ENCODE measurements at regions not wholly inside any gene's neighbourhood (a gene's known extent, or its start where the extent isn't known, plus 50 kb on each side); places are given as distances from the start of the nearest gene placed in this dataset.
A peak's percentile ranks its signal among the peaks of the same experiment; 100 is the strongest.

DNA sequence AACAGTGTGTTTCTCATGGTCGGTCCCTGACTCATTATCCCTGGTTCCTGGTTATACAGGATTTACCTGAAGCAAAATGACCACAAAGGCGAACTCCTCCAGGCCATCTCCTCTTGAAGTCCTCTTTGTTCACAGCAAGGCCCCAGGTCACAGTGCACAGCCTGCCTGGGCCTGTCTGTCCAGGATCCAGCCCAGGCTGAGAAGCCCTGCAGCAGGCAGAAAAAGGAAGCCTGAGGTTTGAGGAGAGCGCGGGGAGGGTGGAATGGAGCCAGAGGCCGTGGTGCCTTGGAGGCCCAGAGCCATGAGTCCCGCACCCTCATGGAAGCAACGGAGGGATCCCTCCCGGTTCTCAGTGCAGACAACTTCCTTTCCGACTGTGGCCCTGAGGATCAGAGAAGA is 136.8 kb upstream of the IRF2BP2 start:
- peak; percentile 75 for DNase-seq

DNA sequence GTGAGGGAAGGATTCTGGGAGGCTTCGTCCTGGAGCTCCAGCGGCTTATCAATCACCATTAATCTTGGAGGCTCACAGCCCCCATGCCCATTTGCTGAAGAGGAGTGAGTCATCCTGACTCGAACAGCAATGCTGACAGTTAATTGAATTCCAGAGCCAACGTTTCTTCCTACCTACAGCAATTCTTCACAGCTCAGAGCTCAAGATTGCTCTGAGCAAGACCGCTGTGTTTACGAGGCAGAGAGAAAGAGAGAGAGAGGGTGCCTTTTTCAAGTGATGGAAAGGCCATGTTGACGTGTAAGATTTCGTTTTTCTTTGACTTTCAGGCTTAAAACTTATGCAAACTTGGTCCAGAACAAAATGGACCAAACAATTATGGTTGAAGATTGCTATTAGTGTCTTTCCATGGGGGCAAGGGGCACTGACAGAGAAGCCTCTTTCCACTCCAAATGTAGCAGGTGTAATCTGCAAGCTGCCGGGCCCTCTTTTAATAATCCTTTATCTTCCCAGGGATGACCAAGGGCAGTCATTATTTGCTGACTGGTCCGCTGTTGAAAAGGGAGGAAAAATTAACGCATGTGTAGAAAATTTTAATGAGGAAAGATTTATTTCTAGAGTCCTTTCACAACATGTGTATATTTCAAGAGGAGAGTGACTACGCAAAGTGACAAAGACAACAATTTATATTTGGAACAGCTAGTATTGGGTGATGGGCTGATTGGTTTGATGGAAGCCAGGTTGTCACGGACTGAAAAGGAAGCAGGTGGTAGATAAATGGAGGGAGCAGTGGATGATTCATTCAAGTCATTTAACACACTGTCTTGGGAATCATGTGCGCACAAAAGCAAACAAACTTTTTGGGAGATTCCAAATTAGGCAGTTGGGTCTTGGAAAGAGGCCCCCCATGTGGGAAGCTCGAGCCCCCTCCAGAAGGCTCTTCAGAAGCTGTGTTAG is 136.1 kb upstream of the IRF2BP2 start:
- peak; percentile 86 for DNase-seq

DNA sequence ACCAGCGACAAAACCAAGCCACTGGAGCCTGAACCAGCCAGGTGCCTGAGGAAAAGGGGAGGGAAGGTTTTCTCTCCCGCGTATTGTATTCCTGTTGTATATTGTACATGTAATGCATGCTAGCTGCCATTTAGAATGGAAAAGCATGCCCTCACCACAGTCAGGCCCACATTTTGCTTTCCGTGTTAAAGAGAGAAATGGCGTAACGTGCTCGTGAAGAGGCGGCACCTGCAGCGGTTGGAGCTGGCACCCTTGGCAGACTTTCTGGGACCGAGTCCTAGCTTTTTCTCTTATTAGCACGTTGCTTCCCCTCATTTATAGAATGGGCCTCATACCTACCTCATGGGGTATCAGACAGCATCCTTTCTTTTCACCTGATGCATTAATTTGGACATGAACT is 135.3 kb upstream of the IRF2BP2 start:
- peak; percentile 69 for DNase-seq

DNA sequence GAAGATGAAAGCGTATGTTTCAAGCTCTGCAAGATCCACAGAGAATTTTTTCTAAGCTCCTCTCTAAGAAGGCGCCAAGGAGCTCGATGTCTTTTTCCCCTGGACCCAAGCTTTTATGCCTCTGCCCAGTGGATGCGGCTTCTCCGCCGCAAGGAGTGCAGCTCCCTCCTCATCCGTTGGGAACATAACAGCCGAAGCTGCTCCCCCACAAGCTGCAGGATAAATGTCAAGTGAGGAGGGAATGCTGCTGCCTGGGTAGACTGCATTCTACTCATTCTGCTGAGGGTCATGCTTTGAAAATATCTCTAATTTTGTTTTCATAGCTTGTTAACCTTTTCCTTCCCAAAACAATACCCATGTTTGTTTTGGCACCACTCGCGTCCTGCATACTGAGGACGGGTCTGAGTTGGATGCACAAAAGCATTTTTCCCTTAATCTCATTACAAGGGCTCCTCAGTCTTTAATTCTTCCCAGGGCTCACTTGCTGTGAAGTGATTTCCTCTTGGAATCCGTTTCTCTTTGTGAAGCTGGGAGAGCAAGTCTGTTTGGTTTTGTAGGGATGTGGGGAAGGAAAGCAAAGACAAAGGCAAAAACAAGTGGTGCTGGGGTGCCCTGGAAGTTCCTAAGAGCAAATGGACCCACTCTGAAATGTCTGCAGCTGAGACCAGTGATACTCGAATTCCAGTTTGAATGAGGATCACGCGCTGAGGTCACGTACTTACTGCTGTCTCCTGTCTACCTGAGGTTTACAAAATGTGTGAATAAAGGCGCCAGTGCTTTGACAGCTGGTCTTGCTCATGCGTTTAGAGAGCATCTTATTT is 134.0 kb upstream of the IRF2BP2 start:
- peak; percentile 67 for DNase-seq

DNA sequence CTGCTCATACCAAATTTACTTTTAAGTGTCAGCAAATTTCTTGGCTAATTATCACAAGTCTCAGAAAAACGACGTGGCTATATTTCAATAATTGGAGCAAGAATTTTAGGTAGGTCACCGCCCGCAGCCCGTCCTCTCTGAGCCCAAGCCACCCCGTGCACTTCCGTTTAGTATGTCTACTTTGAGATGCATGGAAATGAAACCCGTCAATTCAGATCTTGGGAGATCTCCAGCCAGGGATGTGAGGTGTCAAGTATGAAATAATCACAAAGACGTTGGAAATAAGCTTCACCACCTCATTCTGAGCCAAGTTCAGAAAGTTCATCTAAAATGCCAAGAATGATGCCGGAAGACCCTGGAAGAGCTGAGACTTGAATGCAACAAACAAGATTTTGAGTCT is 132.6 kb upstream of the IRF2BP2 start:
- DNase-seq = no peak

DNA sequence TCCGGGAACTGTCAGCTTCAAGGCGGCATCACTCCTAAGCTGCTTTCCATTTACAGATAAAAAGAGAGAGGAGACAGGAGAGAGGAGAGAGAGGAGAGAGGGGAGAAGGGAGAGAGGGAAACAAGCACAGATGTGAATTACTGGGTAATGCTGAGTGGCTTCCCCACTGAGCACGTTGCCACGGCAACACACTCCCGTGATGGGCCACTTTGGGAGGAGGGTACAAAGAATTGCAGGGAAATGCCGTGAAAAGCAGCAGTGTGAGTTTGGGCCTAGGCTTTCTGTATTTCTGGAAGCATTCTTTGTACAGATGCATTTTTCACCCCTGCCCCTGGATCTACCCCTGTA is 128.0 kb upstream of the IRF2BP2 start:
- no peak for DNase-seq

DNA sequence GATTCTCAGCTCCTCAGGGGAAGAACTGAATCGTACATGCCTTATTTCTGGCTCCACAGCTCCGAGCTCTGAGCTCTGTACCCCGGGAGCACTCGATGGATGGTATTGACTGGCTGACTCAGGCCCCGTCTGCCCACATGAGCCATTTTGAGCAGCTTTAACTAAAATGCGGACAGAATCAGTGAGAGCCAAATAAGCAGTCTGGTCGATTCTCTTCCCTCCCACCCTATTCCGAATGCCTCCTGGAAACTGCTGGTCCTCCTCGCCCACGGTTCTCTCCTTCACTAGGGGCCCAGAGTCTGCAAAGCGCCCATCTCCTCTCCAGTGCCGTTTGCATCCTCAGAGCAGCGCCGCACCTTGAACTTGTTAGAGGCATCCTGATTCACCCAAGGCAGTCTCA is 125.9 kb upstream of the IRF2BP2 start:
- DNase-seq = no peak

DNA sequence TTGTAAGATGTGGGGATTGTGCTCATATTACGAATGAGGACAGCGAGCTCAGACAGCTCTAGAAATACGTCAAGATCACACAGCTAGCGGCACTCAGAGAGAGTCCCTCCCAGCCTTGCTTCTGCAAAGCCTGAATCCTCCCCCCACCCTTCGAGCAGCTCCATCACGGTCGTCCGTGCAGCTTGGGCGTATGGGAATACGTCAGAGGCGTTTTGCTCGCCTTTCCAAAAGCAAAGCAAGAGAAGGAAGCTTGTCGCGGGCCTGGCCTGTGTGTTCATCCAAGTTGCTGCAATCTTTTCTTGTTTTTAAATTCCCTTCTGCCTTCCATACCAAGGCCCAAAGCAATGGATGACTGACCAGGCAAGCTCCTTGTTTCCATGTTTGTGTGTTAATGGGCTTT is 125.5 kb upstream of the IRF2BP2 start:
- DNase-seq = no peak

DNA sequence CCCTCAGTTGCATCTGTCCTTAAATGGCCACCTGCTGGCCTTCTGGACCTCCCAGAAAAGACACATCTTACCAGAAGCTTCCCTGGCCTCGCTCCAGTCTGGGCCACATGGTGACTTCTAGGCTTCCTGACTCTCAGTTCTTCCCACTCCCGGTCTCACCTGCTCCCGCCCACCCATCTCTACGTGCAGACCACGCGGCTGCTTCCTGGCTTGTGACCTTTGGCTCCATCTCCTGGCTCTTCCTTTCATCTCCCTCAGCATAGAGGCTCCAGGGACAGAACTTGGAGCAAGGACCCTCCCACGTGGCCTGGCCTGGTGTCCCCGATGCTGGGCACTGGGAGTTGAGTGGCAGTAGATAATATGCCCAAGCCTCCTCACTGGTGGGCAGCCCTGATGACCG is 124.9 kb upstream of the IRF2BP2 start:
- DNase-seq = no peak

DNA sequence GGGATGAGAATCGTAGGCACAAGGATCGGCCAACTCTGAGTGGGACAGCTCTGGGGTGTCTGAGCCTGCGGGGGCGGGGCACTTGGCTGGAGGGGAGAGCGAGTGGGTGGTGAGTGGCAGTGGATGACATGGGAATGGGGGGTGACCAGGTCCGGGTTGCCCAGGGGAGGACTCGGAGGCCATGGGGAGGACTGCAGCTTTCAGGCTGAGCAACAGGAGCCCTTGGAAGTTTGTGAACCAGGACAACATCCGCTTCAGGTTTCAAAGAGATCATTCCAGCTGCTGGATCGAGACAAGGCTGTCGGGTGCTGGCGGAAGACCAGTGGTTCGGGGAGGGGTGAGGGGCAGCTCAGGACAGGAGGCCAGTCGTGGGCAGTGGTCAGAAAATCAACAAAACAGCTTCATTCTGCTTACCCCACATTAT is 124.4 kb upstream of the IRF2BP2 start:
- DNase-seq = no peak

DNA sequence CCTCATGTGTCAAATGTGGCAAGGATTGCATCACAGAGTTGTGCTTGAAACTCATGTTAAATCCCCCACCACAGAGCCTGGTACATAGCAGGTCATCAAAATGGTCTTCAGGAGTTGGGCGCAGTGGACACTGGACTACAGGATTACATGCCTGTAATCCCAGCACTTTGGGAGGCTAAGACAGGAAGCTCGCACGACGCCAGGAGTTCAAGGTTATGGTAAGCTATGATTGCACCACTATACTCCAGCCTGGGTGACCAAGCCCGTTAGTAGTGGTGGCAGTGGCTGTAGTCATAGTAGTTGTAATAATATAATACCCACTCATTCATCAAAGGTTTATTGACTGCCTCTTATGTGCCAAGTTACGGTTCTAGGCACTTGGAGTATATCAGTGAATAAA is 123.4 kb upstream of the IRF2BP2 start:
- DNase-seq = no peak

DNA sequence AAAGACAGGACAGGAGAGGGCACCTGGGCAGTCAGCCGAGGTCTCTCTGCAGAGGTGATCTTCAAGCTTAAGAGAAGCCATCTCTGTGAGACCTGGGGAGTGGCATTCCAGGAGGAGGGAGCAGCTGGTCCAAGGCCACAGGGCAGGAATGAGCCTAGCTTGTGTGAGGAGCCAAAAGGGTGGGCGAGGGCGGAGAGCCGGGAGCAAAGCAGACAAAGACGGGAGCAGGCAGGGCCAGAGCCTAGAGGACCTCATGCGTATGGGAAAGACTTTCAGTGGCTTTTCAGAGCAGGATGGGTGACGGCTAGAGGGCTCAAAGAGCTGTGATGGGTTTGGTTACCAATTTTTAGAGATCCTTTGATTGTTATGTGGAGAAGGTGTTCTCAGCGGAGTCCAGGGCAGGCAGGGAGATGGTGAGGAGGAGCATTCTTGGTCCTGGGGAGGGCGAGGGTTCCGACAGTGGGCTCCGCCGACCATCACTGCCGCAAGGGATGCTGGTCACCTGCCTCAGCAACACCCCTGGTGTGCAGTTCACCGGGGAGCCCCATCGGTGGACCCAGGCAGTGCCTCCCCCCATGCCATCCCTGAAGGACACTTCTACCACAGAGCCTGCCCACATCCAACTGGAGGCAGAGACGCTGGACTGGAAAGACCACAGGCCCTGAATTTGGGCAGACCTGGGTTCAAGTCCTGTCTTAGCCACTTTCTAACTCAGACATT is 122.9 kb upstream of the IRF2BP2 start:
- no peak for DNase-seq

DNA sequence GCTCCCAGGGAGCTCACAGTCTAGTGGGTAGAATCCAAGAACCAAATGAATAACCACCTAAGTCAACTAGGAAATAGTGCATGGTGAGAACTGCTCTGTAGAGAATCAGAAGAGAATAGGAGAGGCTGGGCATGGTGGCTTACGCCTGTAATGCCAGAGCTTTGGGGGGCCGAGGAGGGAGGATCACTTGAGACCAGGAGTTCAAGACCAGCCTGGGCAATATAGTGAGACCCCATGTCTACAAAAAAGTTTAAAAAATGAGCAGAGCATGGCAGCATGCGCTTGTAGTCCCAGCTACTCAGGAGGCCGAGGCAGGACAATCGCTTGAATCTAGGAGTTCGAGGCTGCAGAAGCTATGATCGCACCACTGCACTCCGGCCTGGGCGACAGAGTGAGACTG is 122.3 kb upstream of the IRF2BP2 start:
- no peak for DNase-seq

DNA sequence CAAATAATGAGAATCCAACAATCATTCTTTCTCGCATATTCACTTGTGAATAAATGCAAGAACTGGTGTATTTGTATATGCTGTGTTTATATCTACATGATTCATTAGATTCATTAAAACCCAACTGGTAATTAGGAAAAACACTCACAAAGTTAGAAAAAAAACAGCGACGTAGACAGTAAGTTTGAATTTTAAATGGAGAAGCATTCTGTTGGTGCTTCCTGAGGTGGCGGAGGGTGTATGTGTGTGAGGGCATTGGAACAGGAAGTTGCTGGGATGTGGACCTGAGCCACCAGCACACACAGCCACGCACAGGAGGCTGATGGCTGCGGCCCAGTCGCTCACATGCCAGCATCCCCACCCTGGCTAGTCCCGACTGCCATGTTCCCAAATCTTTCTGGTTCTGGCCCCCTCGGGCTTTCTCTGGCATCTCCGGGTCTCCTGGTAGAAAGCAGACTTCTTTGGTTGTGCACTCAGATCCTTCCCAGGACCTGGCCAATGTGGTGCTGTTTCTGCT is 121.6 kb upstream of the IRF2BP2 start:
- no peak for DNase-seq

DNA sequence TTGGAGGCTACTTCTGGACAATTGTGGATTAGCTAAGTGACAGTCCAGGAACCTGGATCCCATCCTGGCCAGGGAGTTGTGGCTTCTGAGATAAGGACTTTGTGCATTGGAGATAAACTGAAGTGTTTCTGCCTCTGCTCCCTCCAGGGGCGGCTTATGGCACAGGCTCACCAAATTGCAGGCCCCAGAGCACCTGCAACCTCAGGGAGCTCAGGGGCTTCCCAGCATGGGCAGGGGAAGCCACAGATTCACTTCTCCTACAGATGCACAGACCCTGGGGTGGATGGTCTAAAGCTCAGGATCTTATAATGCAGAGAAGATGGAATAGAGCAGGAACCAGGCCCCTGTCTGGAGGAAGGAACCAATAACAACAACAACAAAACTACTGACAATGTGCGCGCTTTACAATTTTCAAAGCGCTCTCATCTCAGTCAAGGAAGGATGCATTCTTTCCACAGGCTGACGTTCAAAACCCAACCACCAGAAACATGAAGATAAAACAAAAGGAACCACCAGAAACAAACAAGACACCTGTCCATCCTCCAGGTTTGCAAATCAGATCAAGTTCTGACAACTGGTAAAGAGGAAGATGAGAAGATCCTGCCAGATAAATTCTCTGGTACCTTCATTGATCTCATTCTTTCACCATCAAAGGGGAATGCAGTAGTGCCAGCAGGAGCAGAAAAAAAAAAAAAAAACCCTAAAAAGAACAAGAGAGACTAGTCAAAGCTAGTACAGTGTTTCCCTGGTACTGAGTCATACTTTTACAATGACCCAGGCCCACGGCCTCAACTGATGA is 121.0 kb upstream of the IRF2BP2 start:
- DNase-seq = no peak

DNA sequence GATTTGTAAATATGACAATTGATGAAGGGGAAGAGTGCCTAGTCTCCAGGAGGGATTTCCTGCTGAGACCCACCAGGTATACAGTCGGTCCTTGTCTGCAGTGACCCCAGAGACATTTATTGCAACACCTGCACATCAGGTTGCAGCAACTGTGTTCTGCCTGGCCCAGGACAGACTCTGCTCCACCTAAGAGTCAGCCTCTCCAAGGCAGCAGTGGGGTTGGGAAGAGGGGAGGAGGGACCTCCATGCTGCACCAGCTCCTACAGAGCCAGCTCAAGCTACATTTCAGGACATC is 120.4 kb upstream of the IRF2BP2 start:
- no peak for DNase-seq

DNA sequence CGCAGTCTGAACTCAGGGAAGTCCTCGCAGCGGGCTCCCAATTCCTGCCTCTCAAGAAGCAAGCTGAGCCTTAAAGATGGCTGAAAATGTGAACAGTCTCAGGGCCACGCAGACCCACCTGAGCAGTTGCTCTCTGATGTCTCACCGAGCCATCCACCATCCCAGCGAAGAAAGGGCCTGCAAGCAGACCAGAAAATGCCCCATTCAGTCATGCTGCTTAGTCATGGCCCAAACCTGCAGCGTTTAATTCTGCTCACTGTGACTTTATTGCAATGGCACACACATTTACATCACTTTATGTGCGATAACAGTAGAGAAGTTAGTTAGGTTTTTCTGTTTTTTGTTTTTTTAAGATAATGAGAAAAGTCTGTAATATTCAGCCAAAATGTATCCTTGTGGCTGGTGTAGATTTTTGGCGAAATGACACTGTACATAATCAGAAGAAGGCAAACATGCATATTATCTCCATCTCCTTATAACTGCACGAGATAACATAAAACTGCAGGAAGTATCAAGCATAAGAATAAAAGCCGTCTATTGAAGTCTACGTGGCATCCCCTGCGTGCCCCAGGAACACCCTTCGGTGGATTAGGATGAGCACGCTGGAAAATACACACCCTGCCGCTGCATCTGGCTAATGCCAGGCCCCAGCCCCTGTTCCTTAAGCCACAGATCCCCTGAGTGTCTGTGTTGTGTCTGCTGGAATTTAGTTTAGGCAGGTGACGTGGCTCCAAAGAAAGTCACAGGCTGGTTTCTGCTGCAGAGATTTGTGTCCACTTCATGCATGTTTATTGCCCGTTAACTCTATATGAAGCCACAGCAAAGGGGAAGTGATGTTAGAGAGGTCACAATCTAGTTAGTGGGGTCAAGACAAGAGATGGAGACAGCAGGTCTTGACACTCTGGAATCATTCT is 119.8 kb upstream of the IRF2BP2 start:
- DNase-seq = no peak

DNA sequence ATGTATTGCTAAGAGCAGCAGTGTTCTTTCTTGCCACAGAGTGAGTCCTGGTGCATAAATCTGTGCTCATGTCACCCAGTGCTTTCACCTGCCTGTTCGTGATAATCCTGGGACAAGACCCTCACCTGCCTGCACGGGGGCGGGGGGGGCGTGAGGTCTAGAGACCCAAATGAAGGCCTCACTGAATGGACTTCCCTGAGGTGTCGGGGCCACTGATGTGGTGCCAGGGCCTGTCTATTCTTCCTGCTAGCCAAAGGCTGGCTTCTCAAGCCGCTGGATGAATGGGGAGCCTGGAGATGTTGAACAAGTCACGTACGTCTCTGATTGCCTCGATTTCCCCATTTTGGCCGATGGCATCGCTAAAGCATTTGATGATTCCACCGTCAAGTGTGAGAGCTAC is 118.8 kb upstream of the IRF2BP2 start:
- DNase-seq = no peak

DNA sequence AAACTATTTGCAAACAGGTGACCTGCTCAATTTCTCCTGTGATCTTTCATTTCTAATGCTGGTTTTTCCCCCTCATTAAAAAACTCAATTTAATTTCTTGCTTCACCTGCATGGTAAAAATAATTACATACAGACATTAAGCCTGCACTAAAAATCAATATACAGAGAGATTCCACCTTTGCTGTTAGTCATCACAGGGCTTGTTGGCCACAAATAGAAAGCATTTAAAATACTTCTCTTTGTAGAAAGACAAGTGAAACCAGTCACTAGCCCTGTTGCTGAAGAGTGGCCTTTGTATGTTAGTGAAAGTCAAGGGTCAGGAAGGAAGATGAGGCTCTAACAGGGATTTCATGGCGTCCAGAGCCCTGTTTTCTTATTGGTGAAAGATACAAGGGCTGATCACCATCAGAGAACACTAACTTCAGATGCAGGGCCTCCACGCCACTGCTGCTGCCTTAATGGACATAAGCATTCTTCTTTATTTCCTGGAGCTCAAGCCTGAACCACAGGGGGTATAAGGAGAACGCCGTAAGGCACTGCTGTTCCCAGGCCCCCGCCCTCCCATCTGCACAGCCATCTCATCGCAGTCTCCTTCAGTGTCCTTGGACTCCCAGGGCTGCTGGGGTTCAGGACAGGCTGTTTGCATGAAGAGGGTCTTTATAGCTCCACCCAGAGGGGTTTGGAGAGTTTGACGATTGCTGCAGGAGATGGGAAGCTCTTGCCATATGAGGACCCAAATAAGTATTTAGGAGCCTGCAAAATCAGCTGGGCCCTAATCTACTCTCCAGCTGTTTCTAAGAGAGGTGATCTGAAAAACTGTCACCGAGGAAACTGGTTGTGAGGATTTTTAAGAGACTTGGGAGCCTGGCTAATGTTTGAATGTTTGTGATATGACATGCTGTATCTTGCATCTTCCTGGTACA is 117.3 kb upstream of the IRF2BP2 start:
- no peak for DNase-seq

DNA sequence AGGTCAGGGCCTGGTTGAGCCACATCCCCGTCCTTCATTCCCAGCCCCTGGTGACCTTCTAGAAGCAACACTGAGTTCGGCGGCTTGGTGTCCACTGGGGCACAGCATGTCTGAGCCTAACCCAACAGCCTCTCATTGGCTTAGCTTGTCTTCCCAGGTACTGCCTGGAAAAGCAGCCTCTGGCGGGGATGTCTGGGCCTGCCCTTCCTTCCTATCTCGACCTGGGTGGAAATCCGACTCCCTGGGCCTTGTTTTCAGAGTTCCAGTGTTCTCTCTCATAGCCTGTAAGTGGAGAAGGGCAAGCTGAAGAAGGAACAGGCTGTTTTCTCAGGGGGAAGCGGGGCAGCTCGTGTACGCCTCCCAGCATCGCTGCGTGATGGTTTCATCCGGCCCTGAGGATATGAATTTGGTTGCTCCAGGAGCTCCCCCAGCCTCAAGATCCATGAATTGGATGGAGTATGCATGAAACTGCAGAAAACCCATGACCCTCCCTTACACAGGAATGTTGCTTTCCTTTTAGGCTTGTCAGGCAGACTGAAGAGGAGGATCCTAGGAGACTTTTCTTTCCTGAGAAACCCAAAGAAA is 116.5 kb upstream of the IRF2BP2 start:
- peak; percentile 38 for DNase-seq

Measured in SHP77 treated with DMSO at 0.1 percent for 48 hours (cell line).